Left lung (tissue), 4 donors: ENCODE measurements at regions not wholly inside any gene's neighbourhood (a gene's known extent, or its start where the extent isn't known, plus 50 kb on each side); places are given as distances from the start of the nearest gene placed in this dataset.
"Not testable (repeated sequence)": the region's sequence is repeated elsewhere in the genome, so short reads cannot be mapped to it uniquely, and the experiment has no call there.

Experiments
- ATAC-seq: fragments of 200-7000 bp; cut with Tn5 transposase; one replicate; pipeline ENCODE4 v1.9.1; 2020; ENCODE audit warnings: moderate library complexity
- DNase-seq, 4 donors: peaks; one replicate each; pipeline ENCODE4 v3.0.0-alpha.2; 2013 to 2020
- H3K27ac ChIP-seq, 2 donors: fragments of 200-600 bp; sonication (generic) in 1 of 2; one replicate each; pipeline versions ENCODE4 v1.5.0 to v1.8.0; 2020 to 2021
- H3K27me3 ChIP-seq, 2 donors: fragments of 200-600 bp; sonication (generic) in 1 of 2; one replicate each; pipeline versions ENCODE4 v1.5.0 to v1.8.0; 2020 to 2021
- H3K36me3 ChIP-seq, 2 donors: fragments of 200-600 bp; sonication (generic) in 1 of 2; one replicate each; pipeline versions ENCODE4 v1.5.0 to v1.8.0; 2020 to 2021
- H3K4me1 ChIP-seq, 2 donors: fragments of 200-600 bp; one replicate each; pipeline ENCODE4 v1.8.0; 2021
- H3K4me3 ChIP-seq, 2 donors: fragments of 200-600 bp; sonication (generic) in 1 of 2; one replicate each; pipeline versions ENCODE4 v1.5.0 to v1.8.0; 2020 to 2021; ENCODE audit warnings: mild to moderate bottlenecking in 1 of 2
- H3K9me3 ChIP-seq, 2 donors: fragments of 200-600 bp; sonication (generic) in 1 of 2; one replicate each; pipeline versions ENCODE4 v1.5.0 to v1.8.0; 2020 to 2021
- intact Hi-C, 2 donors: fragments of 100-400 bp; cut with DNase I; formaldehyde crosslinking; loops; one replicate each; pipeline versions ENCODE4 v1.11.2 to v1.14.2; 2022
- TF ChIP-seq, protein P1 (sequence below), 2 donors: fragments of 200-600 bp; sonication (generic) in 1 of 2; IDR thresholded peaks; one replicate each; pipeline versions ENCODE4 v1.5.0 to v1.8.0; 2021; ENCODE audit warnings: antibody characterized with exemption in 2 of 2
- donor health status: DM: no; HTN: yes; CAD: no.
- donor health status: DM: no; HTN: no; CAD: no.

DNA sequence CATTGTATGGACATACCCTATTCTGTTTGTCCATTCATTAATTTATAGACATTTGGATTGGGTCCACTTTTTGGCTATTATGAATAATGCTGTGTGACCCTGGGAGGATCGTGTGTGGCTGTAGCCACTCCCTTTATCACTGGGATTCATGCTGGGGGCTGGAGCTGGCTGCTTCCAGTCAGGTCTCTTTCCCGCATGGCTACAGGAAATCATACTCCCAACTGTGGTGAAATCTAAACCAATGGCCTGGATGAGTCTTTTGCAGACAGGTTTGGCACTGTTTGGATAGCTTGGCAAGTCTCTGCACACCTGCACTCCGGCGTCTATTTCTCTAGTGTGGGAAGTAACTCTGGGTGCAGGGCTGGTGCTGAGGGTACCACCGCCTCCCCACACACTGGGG lies 80.4 kb downstream of the RIN2 start:
- TF ChIP-seq, protein P1, sequence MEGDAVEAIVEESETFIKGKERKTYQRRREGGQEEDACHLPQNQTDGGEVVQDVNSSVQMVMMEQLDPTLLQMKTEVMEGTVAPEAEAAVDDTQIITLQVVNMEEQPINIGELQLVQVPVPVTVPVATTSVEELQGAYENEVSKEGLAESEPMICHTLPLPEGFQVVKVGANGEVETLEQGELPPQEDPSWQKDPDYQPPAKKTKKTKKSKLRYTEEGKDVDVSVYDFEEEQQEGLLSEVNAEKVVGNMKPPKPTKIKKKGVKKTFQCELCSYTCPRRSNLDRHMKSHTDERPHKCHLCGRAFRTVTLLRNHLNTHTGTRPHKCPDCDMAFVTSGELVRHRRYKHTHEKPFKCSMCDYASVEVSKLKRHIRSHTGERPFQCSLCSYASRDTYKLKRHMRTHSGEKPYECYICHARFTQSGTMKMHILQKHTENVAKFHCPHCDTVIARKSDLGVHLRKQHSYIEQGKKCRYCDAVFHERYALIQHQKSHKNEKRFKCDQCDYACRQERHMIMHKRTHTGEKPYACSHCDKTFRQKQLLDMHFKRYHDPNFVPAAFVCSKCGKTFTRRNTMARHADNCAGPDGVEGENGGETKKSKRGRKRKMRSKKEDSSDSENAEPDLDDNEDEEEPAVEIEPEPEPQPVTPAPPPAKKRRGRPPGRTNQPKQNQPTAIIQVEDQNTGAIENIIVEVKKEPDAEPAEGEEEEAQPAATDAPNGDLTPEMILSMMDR (IDR thresholded peaks at IDR 0.05) = no peak
- peaks cover 0 to 3% of the 10 kb centered on the region in 2 donors for H3K9me3 ChIP-seq
- H3K36me3 ChIP-seq = no peaks in the 10 kb centered on the region
- no peak overlapping the region for H3K27ac ChIP-seq
- ATAC-seq (no peak), DNase-seq (no peak)
- H3K27me3 ChIP-seq = no peaks in the 10 kb centered on the region
- peaks cover 0 to 4% of the 10 kb centered on the region in 2 donors for H3K4me1 ChIP-seq
- no peak overlapping the region for H3K4me3 ChIP-seq
- intact Hi-C loops = no loop called here

DNA sequence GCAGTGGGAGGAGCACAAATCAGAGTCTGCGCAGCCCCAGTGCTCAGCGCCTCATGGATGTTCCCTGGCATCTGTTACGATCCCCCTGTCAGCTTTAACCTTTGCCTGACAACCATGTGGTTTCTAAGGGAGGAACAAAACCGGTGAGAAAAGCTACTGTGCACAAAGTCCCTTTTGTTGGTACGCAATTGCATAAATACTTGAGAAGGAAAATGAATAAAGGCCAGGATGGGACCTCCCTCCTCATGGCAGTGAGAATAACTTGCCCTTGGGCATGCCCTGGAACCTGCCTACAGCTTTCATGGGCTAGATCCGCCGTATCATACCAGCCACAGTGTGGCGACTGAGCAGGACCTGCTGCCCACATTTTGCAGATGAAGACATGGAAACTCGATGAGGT lies 81.0 kb downstream of the RIN2 start:
- intact Hi-C loops = no loop called here
- Histone ChIP-seq H3K4me3 (no peak overlapping the region), H3K36me3 (no peaks in the 10 kb centered on the region), H3K4me1 (peaks cover 0 to 4% of the 10 kb centered on the region in 2 donors), H3K27me3 (no peaks in the 10 kb centered on the region), H3K9me3 (peaks cover 0 to 3% of the 10 kb centered on the region in 2 donors), H3K27ac (no peak overlapping the region)
- TF ChIP-seq, protein P1 (IDR thresholded peaks at IDR 0.05) = no peak
- ATAC-seq (no peak), DNase-seq (no peak)

DNA sequence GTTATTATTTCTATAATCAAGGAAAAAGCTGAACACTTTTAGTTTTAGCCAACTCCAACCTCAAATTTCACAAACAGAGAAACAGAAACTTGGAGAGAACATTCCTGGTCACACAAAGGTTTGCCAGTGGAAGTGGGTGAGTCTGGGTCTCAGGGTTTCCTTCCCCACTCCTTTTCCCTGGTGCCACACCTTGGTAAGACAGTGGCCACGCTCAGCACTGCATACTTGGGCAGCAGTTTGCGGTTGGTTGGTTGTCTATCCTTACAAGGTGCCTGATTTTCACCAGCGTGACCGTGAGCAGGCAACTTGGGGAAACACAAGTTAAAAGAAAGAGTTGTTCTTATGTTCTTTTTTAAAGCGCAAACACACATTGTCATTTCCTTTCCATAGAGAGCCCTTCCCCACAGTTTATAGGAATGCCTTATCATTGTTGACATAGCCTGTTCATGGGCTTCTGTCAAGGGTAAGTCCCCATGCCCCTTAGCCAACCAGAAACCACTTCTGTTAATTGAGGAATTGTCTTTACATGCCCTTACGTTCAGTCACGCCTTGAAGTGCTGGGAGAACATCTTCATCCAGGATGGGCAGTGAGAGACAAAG lies 82.2 kb downstream of the RIN2 start:
- Histone ChIP-seq H3K9me3 (peaks cover 0 to 3% of the 10 kb centered on the region in 2 donors), H3K4me3 (no peak overlapping the region), H3K4me1 (peaks cover 0 to 4% of the 10 kb centered on the region in 2 donors), H3K27ac (no peak overlapping the region), H3K36me3 (no peaks in the 10 kb centered on the region), H3K27me3 (no peaks in the 10 kb centered on the region)
- no peak for DNase-seq
- TF ChIP-seq, protein P1 (IDR thresholded peaks at IDR 0.05) = no peak
- intact Hi-C loops = no loop called here
- no peak for ATAC-seq

DNA sequence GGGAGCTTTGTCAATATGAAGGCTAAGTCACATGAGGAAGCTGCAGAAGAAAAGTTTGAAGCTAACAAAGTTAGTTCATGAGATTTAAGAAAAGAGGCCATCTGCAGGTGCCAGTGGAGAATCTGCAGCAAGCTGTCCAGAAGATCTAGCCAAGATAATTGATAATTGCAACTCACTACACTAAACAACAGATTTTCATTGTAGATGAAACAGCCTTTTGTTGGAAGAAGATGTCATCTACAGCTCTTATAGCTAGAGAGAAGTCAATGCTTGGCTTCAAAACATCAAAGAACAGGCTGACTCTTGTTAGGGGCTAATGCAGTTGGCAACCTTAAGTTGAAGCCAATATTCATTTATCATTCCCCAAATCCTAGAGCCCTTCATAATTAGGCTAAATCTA lies 83.7 kb downstream of the RIN2 start:
- Histone ChIP-seq H3K9me3 (peaks cover 0 to 3% of the 10 kb centered on the region in 2 donors), H3K4me1 (no peaks in the 10 kb centered on the region), H3K27me3 (no peaks in the 10 kb centered on the region), H3K27ac (no peak overlapping the region), H3K4me3 (no peak overlapping the region), H3K36me3 (no peaks in the 10 kb centered on the region)
- DNase-seq (no peak), ATAC-seq (no peak)
- TF ChIP-seq, protein P1 (IDR thresholded peaks at IDR 0.05) = no peak
- intact Hi-C loops = no loop called here

DNA sequence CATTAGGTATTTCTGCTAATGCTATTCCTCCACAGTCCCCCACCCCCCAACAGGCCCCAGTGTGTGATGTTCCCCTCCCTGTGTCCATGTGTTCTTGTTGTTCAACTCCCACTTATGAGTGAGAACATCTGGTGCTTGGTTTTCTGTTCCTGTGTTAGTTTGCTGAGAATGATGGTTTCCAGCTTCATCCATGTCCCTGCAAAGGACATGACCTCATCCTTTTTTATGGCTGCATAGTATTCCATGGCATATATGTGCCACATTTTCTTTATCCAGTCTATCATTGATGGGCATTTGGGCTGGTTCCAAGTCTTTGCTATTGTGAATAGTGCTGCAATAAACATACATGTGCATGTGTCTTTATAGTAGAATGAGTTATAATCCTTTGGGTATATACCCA lies 86.8 kb downstream of the RIN2 start:
- H3K4me3 ChIP-seq = not testable (repeated sequence)

DNA sequence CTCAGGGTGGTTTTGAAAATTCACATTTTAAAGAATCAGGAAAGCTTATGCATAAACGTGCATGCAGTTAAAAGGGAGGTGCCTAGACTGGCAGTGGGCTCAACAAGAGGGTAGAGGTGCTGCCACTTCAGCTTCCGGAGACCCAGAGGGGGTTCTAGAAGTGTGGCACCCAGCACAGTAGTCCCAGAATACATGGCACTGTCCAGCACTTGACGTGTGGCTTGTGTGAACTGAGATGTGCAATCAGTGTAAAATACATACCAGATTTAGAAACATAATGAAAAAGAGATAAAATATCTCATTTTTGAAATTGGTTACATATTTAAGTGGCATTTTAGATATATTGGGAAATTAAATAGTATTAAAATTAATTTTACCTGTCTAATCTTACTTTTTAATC lies 89.3 kb downstream of the RIN2 start:
- H3K9me3 ChIP-seq = peaks cover 0 to 2% of the 10 kb centered on the region in 2 donors
- intact Hi-C loops = no loop called here
- ATAC-seq (no peak), DNase-seq (no peak)
- H3K4me3 ChIP-seq = no peak overlapping the region
- peaks cover 0 to 9% of the 10 kb centered on the region in 2 donors for H3K4me1 ChIP-seq
- no peaks in the 10 kb centered on the region for H3K36me3 ChIP-seq
- TF ChIP-seq, protein P1 (IDR thresholded peaks at IDR 0.05) = no peak
- no peaks in the 10 kb centered on the region for H3K27me3 ChIP-seq
- no peak overlapping the region for H3K27ac ChIP-seq

More for the DNA sequence above, 86.8 kb downstream of the RIN2 start:
- H3K4me1 ChIP-seq, H3K27ac ChIP-seq, DNase-seq, H3K9me3 ChIP-seq, H3K27me3 ChIP-seq, ATAC-seq, intact Hi-C loops, H3K36me3 ChIP-seq: not testable (repeated sequence)
